ENCODE measurements at regions not wholly inside any gene's neighbourhood (a gene's known extent, or its start where the extent isn't known, plus 50 kb on each side); places are given as distances from the start of the nearest gene placed in this dataset.
"Not testable (repeated sequence)": the region's sequence is repeated elsewhere in the genome, so short reads cannot be mapped to it uniquely, and the experiment has no call there.

DNA sequence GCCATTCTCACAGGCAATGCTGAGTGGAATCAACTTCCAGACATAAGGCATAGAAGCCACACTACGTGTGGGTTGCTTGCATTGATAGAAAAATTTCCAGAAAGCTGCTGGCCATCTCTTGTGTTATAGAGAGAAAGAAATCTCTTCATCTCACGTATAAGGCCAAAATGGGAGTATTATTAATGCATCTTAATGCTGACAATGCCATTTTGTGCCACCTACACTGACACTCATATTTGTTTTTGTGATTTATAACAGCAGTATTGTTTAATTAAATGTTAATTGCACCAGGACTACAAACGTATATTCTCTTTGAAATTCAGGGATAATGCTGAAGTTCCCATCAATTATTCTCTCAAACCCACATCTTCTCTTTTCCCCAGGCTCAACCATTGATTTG lies 56.1 kb upstream of the TMEM132D start:
- no peak for DNase-seq (ENCODE audit: low spot score)
- Mint-ChIP-seq H3K36me3 (ENCODE audit: low read depth) (no peaks in the 10 kb centered on the region), H3K27me3 (ENCODE audit: insufficient read depth) (no peaks in the 10 kb centered on the region), H3K27ac (no peak overlapping the region), H3K9me3 (no peaks in the 10 kb centered on the region), H3K4me1 (ENCODE audit: low read depth) (no peaks in the 10 kb centered on the region), H3K4me3 (no peak overlapping the region)
- intact Hi-C loops (cut with micrococcal nuclease), result no loop called here

DNA sequence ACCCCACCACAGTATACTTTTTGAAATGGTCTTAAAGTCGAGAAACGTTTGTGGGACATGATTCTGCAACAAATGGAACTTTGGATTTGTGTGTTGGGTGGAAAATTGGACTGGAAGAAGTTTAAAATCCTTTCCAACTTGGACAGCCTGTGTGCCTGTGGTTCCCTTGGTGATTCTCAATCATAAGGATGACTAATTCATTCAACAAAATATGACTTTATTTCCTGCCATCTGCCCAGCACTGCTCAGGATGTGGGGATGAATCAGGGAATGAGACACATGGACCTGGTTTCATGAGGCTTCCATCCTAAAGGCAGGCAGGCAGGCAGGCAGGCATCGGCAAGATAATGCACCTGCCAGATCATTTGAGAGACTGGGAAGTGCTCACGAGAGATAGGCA lies 57.3 kb upstream of the TMEM132D start:
- Mint-ChIP-seq H3K4me1 (ENCODE audit: low read depth) (no peaks in the 10 kb centered on the region), H3K4me3 (no peak overlapping the region), H3K9me3 (peaks cover 4% of the 10 kb centered on the region), H3K36me3 (ENCODE audit: low read depth) (no peaks in the 10 kb centered on the region), H3K27ac (no peak overlapping the region), H3K27me3 (ENCODE audit: insufficient read depth) (no peaks in the 10 kb centered on the region)
- intact Hi-C loops (cut with micrococcal nuclease), result no loop called here
- DNase-seq (ENCODE audit: low spot score), result no peak

DNA sequence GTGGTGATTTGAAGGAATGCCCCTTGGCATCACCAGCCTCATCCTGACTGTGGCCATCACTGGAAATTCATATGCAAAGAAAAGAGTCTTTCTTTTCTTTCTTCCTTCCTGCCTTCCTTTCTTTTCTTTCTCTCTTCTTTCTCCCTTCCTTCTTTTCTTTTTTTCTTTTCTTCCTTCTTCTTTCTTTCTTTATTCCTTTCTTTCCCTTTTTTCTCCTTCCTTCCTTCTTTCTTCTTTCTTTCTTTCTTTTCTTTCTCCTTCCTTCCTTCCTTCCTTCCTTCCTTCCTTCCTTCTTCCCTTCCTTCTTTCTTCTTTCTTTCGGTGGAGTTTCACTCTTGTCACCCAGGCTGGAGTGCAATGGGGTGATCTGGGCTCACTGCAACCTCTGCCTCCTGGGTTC lies 58.0 kb upstream of the TMEM132D start:
- Mint-ChIP-seq H3K36me3 (ENCODE audit: low read depth) (no peaks in the 10 kb centered on the region), H3K4me3 (no peak overlapping the region), H3K27ac (no peak overlapping the region), H3K9me3 (peaks cover 4% of the 10 kb centered on the region), H3K4me1 (ENCODE audit: low read depth) (no peaks in the 10 kb centered on the region), H3K27me3 (ENCODE audit: insufficient read depth) (no peaks in the 10 kb centered on the region)
- DNase-seq (ENCODE audit: low spot score), result no peak
- intact Hi-C loops (cut with micrococcal nuclease), result no loop called here

DNA sequence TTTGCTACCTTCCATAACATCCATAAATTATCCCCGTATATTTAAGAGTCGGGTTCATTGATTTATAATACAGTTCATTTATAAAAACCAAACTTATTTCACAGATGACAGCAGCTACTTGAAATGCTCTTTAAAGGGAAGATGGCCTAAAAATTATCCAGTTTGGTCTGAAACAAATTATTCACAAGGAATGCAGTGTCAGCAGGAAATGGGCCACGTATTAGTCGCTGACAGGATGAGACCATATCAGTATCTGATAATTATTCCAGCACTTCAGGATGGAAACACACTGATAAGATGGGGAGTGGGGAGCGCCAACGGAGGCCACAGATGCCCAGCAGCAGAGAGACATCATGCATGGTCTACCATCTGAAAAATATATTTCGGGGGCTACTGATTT lies 60.5 kb upstream of the TMEM132D start:
- no peak for DNase-seq (ENCODE audit: low spot score)
- peaks cover 4% of the 10 kb centered on the region for H3K9me3 Mint-ChIP-seq
- H3K27me3 Mint-ChIP-seq (ENCODE audit: insufficient read depth), result no peaks in the 10 kb centered on the region
- no peak overlapping the region for H3K4me3 Mint-ChIP-seq
- no peaks in the 10 kb centered on the region for H3K36me3 Mint-ChIP-seq (ENCODE audit: low read depth)
- H3K4me1 Mint-ChIP-seq (ENCODE audit: low read depth), result no peaks in the 10 kb centered on the region
- intact Hi-C loops (cut with micrococcal nuclease), result no loop called here
- H3K27ac Mint-ChIP-seq, result no peak overlapping the region

DNA sequence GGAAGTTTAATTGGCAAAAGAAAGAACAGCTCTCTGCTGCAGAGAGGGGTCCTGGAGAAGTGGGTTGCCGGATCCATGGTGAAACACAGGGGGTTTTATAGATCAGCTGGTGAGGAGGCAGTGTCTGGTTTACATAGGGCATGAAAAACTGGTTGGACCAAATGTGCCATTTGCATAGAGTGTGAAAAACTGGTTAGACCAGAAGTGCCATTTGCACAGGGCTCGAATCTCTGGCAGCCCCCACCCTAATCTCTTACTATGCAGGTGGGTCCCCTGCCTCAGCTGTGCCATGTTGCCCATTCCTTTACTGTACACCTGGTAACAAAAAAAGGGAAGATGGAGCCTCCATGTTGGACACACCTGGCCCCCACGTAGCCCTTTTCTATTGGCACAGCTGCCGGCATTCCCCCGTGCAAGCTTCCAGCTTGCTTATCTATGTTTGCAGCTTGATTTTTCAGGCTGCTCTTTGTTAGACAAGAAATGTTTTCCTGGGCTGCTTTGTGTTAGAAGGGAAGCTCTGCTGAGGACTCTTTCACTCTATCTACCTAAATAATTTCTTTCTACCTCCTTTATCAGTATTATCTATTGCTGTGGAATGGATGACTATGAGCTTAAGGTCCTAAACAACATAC lies 61.1 kb upstream of the TMEM132D start:
- Mint-ChIP-seq H3K4me3 (no peak overlapping the region), H3K36me3 (ENCODE audit: low read depth) (no peaks in the 10 kb centered on the region), H3K4me1 (ENCODE audit: low read depth) (no peaks in the 10 kb centered on the region), H3K27ac (no peak overlapping the region), H3K9me3 (peaks cover 4% of the 10 kb centered on the region), H3K27me3 (ENCODE audit: insufficient read depth) (no peaks in the 10 kb centered on the region)
- DNase-seq (ENCODE audit: low spot score), result no peak
- intact Hi-C loops (cut with micrococcal nuclease), result no loop called here

DNA sequence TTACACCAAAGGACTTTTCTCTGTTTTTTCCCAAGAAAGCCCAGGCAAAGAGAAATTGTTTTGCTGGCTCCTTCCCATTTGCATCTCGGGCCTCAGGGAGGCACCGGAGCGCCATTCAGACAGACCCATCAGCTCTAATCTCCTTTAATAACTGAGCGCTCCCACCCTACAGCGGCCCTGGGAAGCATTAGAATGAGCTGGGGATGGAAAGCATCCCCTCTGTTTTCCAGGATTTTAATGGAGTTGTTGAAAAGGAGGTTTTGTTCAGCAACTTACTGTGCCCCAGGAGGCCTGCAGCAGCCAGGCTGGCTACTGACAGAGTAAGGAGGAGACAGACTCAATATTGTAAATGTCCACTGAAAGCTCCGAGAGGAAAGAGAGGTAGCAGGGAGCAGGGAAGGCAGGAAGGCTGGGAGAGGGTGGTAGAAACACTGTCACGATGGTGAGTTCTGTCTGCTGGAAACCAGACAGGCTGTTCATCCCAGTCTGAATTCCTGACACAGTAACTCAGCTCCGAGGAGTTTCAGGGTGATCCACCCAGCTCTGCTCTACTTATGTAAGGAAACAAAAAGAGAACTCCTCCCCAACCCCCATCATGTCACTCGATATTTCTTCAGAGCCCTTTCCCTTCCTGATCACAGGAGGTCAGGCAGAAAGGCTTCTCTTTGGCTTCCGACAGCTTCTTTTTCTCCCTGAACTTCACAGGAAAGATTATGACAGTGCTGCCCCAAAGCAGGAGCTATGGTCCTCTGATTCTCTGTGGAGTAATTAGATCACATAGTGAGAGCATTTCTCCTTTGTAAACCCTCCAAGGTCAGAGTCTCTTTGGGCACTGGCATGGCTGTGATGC lies 62.5 kb upstream of the TMEM132D start:
- Mint-ChIP-seq H3K4me1 (ENCODE audit: low read depth) (no peaks in the 10 kb centered on the region), H3K36me3 (ENCODE audit: low read depth) (no peaks in the 10 kb centered on the region), H3K27ac (no peak overlapping the region), H3K9me3 (peaks cover 4% of the 10 kb centered on the region), H3K27me3 (ENCODE audit: insufficient read depth) (no peaks in the 10 kb centered on the region), H3K4me3 (no peak overlapping the region)
- no peak for DNase-seq (ENCODE audit: low spot score)
- intact Hi-C loops (cut with micrococcal nuclease), result no loop called here

DNA sequence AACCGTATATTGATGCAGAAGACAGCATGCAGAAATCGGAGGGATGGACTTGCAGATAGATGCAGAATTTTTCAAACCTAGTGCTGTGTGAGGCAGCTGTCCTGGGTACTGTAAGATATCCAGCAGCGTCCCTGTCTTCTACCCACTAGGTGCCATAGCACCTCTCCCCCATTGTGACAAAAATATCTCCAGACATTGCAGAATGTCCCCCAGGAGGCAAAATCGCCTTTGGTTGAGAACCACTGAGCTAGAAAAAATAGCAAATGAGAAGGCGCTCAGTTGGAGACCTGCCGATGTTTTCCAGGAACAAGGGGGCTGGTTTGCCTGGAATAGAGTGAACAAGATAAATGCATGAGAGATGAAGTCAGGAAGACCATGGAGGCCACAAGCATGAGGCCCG lies 67.9 kb upstream of the TMEM132D start:
- Mint-ChIP-seq H3K27ac (no peak overlapping the region), H3K4me3 (no peak overlapping the region), H3K36me3 (ENCODE audit: low read depth) (no peaks in the 10 kb centered on the region), H3K27me3 (ENCODE audit: insufficient read depth) (no peaks in the 10 kb centered on the region), H3K9me3 (no peaks in the 10 kb centered on the region), H3K4me1 (ENCODE audit: low read depth) (no peaks in the 10 kb centered on the region)
- no peak for DNase-seq (ENCODE audit: low spot score)
- intact Hi-C loops (cut with micrococcal nuclease), result no loop called here

DNA sequence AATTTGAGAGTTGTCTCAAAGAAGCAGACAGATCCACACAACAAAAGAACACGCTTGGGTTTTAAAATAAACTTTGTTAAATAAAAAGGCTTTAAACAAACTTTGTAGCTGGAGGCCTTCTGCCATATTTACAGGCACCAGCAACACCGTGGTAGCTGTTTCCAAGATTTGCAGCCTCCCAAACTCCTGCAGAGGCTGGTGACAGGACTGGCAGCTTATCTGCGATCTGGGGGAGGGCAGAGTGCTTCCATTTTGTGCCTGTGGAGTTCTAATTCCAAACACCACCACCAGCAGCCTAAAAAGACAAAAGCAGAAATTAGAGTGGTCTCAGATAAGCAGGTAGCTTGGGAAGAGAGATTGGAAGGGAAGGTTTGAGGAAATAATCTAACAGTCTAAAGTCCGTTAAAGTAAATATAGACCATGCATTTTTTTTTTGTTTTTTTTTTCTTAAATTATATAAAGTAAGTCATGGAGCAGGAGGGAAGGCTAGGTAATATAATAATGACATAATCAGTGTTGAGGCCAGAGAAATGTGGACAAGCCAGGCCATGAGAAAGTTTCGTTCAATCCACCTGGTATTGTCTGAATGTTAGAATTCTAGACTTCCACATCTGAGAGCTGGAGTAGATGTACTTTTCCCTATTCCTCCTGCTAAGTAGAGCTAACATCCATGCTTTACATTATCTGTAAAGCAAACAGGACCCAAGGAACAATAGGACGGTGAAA lies 69.6 kb upstream of the TMEM132D start:
- Mint-ChIP-seq H3K27me3 (ENCODE audit: insufficient read depth) (no peaks in the 10 kb centered on the region), H3K27ac (no peak overlapping the region), H3K36me3 (ENCODE audit: low read depth) (no peaks in the 10 kb centered on the region), H3K4me1 (ENCODE audit: low read depth) (no peaks in the 10 kb centered on the region), H3K4me3 (no peak overlapping the region), H3K9me3 (no peaks in the 10 kb centered on the region)
- no peak for DNase-seq (ENCODE audit: low spot score)
- intact Hi-C loops (cut with micrococcal nuclease), result no loop called here

DNA sequence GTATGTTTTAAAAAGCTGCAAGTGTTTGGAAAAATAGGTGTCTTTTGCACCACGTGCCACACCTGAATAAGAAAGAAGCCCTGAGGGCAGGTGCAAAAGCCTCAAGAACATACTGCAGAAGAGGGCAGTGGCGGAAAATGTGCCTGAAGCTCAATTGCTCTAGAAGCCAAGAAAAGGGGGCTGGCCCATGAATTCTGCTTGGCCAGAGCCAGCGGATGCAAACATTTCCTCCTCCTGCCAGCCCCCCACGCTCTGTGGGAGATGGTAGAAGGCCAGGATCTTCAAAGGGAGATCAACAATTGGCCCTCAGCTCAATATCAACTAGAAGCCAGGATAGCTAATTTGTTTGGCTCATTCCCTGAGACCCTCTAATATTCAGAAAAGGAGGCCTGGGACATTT lies 80.3 kb upstream of the TMEM132D start:
- H3K9me3 Mint-ChIP-seq, result peaks cover 3% of the 10 kb centered on the region
- no peaks in the 10 kb centered on the region for H3K27me3 Mint-ChIP-seq (ENCODE audit: insufficient read depth)
- intact Hi-C loops (cut with micrococcal nuclease), result no loop called here
- H3K4me1 Mint-ChIP-seq (ENCODE audit: low read depth), result no peaks in the 10 kb centered on the region
- H3K4me3 Mint-ChIP-seq, result no peak overlapping the region
- DNase-seq (ENCODE audit: low spot score), result no peak
- no peak overlapping the region for H3K27ac Mint-ChIP-seq
- H3K36me3 Mint-ChIP-seq (ENCODE audit: low read depth), result no peaks in the 10 kb centered on the region

DNA sequence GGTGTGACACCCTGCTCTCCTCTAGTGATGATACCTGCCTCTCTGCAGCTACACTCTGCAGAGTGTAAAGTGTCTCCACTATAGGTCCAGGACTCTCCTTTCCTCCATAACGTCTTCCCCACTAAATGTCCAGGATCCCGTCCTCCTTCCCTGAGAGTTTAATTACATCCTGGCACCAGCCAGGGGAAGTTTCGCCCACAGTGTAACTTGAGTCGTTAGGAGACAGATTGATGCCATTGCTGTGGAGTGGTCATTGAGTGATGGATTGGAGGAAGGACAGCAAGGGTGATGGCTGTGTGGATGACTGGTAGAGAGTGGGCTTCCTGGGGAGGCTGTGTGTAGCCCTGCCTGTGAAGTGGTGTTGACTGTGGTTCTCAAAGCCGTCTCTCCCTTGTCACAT lies 84.0 kb upstream of the TMEM132D start:
- Mint-ChIP-seq H3K27ac (no peak overlapping the region), H3K9me3 (peaks cover 8% of the 10 kb centered on the region), H3K27me3 (ENCODE audit: insufficient read depth) (no peaks in the 10 kb centered on the region), H3K4me3 (no peak overlapping the region), H3K4me1 (ENCODE audit: low read depth) (no peaks in the 10 kb centered on the region), H3K36me3 (ENCODE audit: low read depth) (no peaks in the 10 kb centered on the region)
- intact Hi-C loops (cut with micrococcal nuclease), result no loop called here
- no peak for DNase-seq (ENCODE audit: low spot score)

DNA sequence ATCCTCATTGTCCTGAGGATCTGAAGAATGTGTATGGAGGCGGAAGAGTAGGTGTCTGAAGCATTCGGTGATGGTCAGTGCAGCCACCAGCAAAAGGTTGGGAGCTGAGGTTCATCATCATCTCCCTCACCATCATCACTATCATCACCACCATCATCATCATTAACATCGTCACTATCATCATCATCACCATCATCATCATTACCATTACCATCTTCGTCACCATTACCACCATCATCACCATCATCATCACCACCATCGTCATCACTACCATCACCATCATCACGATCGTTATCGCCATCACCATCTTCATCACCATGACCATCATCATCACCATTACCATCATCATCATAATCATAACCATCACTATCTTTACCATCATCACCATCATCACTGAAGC lies 90.8 kb upstream of the TMEM132D start:
- DNase-seq (ENCODE audit: low spot score), result no peak
- Mint-ChIP-seq H3K4me3 (no peak overlapping the region), H3K27ac (no peak overlapping the region), H3K27me3 (ENCODE audit: insufficient read depth) (no peaks in the 10 kb centered on the region), H3K36me3 (ENCODE audit: low read depth) (no peaks in the 10 kb centered on the region), H3K9me3 (peaks cover under 1% of the 10 kb centered on the region), H3K4me1 (ENCODE audit: low read depth) (no peaks in the 10 kb centered on the region)
- intact Hi-C loops (cut with micrococcal nuclease), result no loop called here

DNA sequence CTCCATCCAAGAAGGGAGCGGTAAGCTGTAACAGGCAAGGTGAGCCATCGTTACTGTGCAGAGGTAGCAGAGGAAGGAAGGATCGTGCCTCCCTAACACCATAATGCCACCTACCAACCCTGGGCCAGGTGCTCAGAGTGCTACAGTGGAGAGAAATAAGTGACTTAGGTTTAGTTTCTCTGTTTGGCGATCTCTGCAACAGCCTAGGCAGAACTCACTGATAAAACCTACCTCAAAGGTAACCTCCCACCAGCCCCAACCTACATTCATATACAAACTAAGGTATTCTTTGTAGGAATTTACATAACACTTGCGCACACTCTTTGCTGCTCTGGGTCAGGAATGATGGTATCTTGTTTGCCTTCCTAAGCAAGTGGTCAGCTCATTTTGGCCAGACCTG lies 93.4 kb upstream of the TMEM132D start:
- no peak overlapping the region for H3K27ac Mint-ChIP-seq
- no peaks in the 10 kb centered on the region for H3K9me3 Mint-ChIP-seq
- DNase-seq (ENCODE audit: low spot score), result no peak
- H3K27me3 Mint-ChIP-seq (ENCODE audit: insufficient read depth), result no peaks in the 10 kb centered on the region
- intact Hi-C loops (cut with micrococcal nuclease), result no loop called here
- no peaks in the 10 kb centered on the region for H3K36me3 Mint-ChIP-seq (ENCODE audit: low read depth)
- H3K4me1 Mint-ChIP-seq (ENCODE audit: low read depth), result no peaks in the 10 kb centered on the region
- no peak overlapping the region for H3K4me3 Mint-ChIP-seq

DNA sequence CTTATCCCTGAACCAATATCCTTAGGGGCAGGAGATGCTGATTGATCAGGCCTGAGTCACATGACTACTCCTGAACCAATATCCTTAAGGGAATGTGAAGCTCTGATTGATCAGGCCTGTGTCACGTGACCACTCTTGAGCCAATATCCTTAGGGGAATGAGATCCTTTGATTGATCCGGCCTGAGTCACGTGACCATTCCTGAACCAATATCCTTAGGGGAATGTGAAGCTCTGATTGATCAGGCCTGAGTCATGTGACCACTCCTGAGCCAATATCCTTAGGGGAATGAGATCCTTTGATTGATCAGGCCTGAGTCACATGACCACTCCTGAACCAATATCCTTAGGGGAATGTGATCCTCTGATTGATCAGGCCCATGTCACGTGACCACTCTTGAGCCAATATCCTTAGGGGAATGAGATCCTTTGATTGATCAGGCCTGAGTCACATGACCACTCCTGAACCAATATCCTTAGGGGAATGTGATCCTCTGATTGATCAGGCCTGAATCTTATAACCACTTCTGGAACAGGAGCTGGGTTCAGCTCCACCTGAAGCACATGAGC lies 100.6 kb upstream of the TMEM132D start:
- H3K36me3 Mint-ChIP-seq (ENCODE audit: low read depth); H3K4me3 Mint-ChIP-seq; DNase-seq (ENCODE audit: low spot score); intact Hi-C loops (cut with micrococcal nuclease); H3K27me3 Mint-ChIP-seq (ENCODE audit: insufficient read depth); H3K9me3 Mint-ChIP-seq; H3K4me1 Mint-ChIP-seq (ENCODE audit: low read depth); H3K27ac Mint-ChIP-seq: not testable (repeated sequence)
